SK-N-SH treated with all-trans-retinoic acid at 6 μM for 48 hours (cell line): ENCODE measurements at regions not wholly inside any gene's neighbourhood (a gene's known extent, or its start where the extent isn't known, plus 50 kb on each side); places are given as distances from the start of the nearest gene placed in this dataset.

Experiments
- ATAC-seq: fragments of 200-7000 bp; cut with Tn5 transposase; 3 replicates; pipeline ENCODE4 v1.9.1; 2020; ENCODE audit warnings: mild to moderate bottlenecking, moderate library complexity
- ARNTL ChIP-seq: fragments of 450-650 bp; formaldehyde crosslinking; IDR thresholded peaks from 2 replicates; pipeline ENCODE4 v1.5.0; 2020; ENCODE audit warnings: low read depth, mild to moderate bottlenecking, moderate library complexity, borderline replicate concordance
- BACH2 ChIP-seq: fragments of 250-450 bp; sonication (Bioruptor Pico); IDR thresholded peaks from 2 replicates; pipeline ENCODE4 v1.9.0; 2021; ENCODE audit warnings: mild to moderate bottlenecking, borderline replicate concordance
- CSDC2 ChIP-seq: fragments of 250-450 bp; sonication (Bioruptor Pico); IDR thresholded peaks from 2 replicates; pipeline ENCODE4 v1.5.0; 2020; ENCODE audit warnings: mild to moderate bottlenecking, moderate library complexity
- ESRRG ChIP-seq: fragments of 250-450 bp; sonication (Bioruptor Pico); IDR thresholded peaks from 2 replicates; pipeline ENCODE4 v1.6.1; 2021; ENCODE audit warnings: mild to moderate bottlenecking
- GLIS3 ChIP-seq: fragments of 250-450 bp; sonication (Bioruptor Pico); IDR thresholded peaks from 2 replicates; pipeline ENCODE4 v1.5.0; 2020; ENCODE audit warnings: mild to moderate bottlenecking, moderate library complexity
- ISL1 ChIP-seq: fragments of 250-450 bp; sonication (Bioruptor Pico); IDR thresholded peaks from 2 replicates; pipeline ENCODE4 v2.1.2; 2022; ENCODE audit warnings: mild to moderate bottlenecking, moderate library complexity
- OSR1 ChIP-seq: fragments of 250-450 bp; sonication (Bioruptor Pico); IDR thresholded peaks from 2 replicates; pipeline ENCODE4 v1.8.0; 2022; ENCODE audit warnings: moderate library complexity, mild to moderate bottlenecking, inconsistent platforms
- PPARA ChIP-seq: fragments of 250-450 bp; sonication (Bioruptor Pico); IDR thresholded peaks from 2 replicates; pipeline ENCODE4 v1.5.0; 2020; ENCODE audit warnings: mild to moderate bottlenecking, borderline replicate concordance
- RARB ChIP-seq: fragments of 250-450 bp; sonication (Bioruptor Pico); IDR thresholded peaks from 2 replicates; pipeline ENCODE4 v1.8.0; 2021; ENCODE audit warnings: mild to moderate bottlenecking, moderate library complexity
- SNAI2 ChIP-seq: fragments of 250-450 bp; sonication (Bioruptor Pico); IDR thresholded peaks from 2 replicates; pipeline ENCODE4 v1.5.0; 2020; ENCODE audit warnings: mild to moderate bottlenecking, moderate library complexity
- TCF4 ChIP-seq: fragments of 250-450 bp; sonication (Bioruptor Pico); IDR thresholded peaks from 2 replicates; pipeline ENCODE4 v1.8.0; 2021; ENCODE audit warnings: mild to moderate bottlenecking, moderate library complexity, borderline replicate concordance
- TOX ChIP-seq: fragments of 250-450 bp; sonication (Bioruptor Pico); IDR thresholded peaks from 2 replicates; pipeline ENCODE4 v1.8.0; 2021; ENCODE audit warnings: mild to moderate bottlenecking, moderate library complexity, borderline replicate concordance
- ZC3H10 ChIP-seq: fragments of 250-450 bp; sonication (Bioruptor Pico); IDR thresholded peaks from 2 replicates; pipeline ENCODE4 v1.5.1; 2021; ENCODE audit warnings: mild to moderate bottlenecking, moderate library complexity
- ZFP3 ChIP-seq: fragments of 250-450 bp; sonication (Bioruptor Pico); IDR thresholded peaks from 2 replicates; pipeline ENCODE4 v1.5.0; 2020; ENCODE audit warnings: mild to moderate bottlenecking, moderate library complexity
- ZFP30 ChIP-seq: fragments of 450-650 bp; formaldehyde crosslinking; IDR thresholded peaks from 2 replicates; pipeline ENCODE4 v1.5.0; 2022; ENCODE audit warnings: mild to moderate bottlenecking, moderate library complexity
- ZNF565 ChIP-seq: fragments of 450-650 bp; formaldehyde crosslinking; conservative IDR thresholded peaks from 2 replicates; pipeline ENCODE4 v1.5.0; 2020; ENCODE audit warnings: low read depth, mild to moderate bottlenecking, moderate library complexity
- ZNF70 ChIP-seq: fragments of 450-650 bp; formaldehyde crosslinking; IDR thresholded peaks from 2 replicates; pipeline ENCODE4 v1.5.0; 2020; ENCODE audit warnings: mild to moderate bottlenecking, moderate library complexity
- ZNF8 ChIP-seq: fragments of 450-650 bp; formaldehyde crosslinking; IDR thresholded peaks from 2 replicates; pipeline ENCODE4 v1.5.0; 2020; ENCODE audit warnings: mild to moderate bottlenecking, moderate library complexity
- TF ChIP-seq, protein P1 (sequence below): fragments of 250-450 bp; sonication (Bioruptor Pico); IDR thresholded peaks from 2 replicates; pipeline ENCODE4 v1.5.1; 2021; ENCODE audit warnings: mild to moderate bottlenecking, moderate library complexity
- TF ChIP-seq, protein P2 (sequence below): fragments of 250-450 bp; sonication (Bioruptor Pico); IDR thresholded peaks from 2 replicates; pipeline ENCODE4 v1.5.1; 2020; ENCODE audit warnings: low read depth, mild to moderate bottlenecking, moderate library complexity
- TF ChIP-seq, protein P3 (sequence below): fragments of 250-450 bp; sonication (Bioruptor Pico); IDR thresholded peaks from 2 replicates; pipeline ENCODE4 v1.8.0; 2021; ENCODE audit warnings: low read depth, mild to moderate bottlenecking, moderate library complexity, borderline replicate concordance
- TF ChIP-seq, protein P4 (sequence below): fragments of 250-450 bp; sonication (Bioruptor Pico); IDR thresholded peaks from 2 replicates; pipeline ENCODE4 v1.8.0; 2020; ENCODE audit warnings: mild to moderate bottlenecking, moderate library complexity, borderline replicate concordance
- TF ChIP-seq, protein P5 (sequence below): fragments of 250-450 bp; sonication (Bioruptor Pico); IDR thresholded peaks from 2 replicates; pipeline ENCODE4 v1.5.0; 2020; ENCODE audit warnings: mild to moderate bottlenecking, moderate library complexity

DNA sequence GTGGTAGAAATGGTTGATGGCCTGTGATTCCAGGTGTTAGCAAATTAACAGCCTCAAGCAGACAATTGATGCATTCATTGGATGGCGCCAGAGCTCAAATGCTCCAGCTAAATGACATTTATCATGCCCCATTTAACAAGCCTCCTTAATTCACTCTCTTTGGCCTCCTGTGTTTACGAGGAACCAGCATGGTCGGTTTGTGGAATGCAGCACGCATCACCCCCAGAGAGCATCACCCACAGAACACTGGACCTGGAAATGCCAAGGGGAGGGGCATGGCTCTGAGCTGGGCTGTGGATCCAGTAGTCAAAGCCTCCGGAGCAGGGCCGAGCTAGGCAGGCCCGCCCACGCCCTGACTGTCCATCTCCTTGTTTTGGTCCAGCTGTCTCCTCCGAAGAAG is 434.0 kb downstream of the GADD45G start:
- TF ChIP-seq ZNF8 (no peak), ZNF565 (CRISPR knock-in tag) (no peak), ARNTL (CRISPR knock-in tag) (no peak), ZNF70 (CRISPR knock-in tag) (no peak), ZC3H10 (CRISPR knock-in tag) (no peak), ESRRG (CRISPR knock-in tag) (no peak), ZFP3 (no peak), GLIS3 (no peak), TOX (CRISPR knock-in tag) (no peak), PPARA (no peak), SNAI2 (CRISPR knock-in tag) (no peak), CSDC2 (CRISPR knock-in tag) (no peak), OSR1 (no peak), ZFP30 (no peak)
- TF ChIP-seq, protein P1, sequence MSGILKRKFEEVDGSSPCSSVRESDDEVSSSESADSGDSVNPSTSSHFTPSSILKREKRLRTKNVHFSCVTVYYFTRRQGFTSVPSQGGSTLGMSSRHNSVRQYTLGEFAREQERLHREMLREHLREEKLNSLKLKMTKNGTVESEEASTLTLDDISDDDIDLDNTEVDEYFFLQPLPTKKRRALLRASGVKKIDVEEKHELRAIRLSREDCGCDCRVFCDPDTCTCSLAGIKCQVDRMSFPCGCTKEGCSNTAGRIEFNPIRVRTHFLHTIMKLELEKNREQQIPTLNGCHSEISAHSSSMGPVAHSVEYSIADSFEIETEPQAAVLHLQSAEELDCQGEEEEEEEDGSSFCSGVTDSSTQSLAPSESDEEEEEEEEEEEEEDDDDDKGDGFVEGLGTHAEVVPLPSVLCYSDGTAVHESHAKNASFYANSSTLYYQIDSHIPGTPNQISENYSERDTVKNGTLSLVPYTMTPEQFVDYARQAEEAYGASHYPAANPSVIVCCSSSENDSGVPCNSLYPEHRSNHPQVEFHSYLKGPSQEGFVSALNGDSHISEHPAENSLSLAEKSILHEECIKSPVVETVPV (CRISPR knock-in tag), result no peak
- TF ChIP-seq, protein P2, sequence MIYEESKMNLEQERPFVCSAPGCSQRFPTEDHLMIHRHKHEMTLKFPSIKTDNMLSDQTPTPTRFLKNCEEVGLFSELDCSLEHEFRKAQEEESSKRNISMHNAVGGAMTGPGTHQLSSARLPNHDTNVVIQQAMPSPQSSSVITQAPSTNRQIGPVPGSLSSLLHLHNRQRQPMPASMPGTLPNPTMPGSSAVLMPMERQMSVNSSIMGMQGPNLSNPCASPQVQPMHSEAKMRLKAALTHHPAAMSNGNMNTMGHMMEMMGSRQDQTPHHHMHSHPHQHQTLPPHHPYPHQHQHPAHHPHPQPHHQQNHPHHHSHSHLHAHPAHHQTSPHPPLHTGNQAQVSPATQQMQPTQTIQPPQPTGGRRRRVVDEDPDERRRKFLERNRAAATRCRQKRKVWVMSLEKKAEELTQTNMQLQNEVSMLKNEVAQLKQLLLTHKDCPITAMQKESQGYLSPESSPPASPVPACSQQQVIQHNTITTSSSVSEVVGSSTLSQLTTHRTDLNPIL (CRISPR knock-in tag), result no peak
- TF ChIP-seq, protein P3, sequence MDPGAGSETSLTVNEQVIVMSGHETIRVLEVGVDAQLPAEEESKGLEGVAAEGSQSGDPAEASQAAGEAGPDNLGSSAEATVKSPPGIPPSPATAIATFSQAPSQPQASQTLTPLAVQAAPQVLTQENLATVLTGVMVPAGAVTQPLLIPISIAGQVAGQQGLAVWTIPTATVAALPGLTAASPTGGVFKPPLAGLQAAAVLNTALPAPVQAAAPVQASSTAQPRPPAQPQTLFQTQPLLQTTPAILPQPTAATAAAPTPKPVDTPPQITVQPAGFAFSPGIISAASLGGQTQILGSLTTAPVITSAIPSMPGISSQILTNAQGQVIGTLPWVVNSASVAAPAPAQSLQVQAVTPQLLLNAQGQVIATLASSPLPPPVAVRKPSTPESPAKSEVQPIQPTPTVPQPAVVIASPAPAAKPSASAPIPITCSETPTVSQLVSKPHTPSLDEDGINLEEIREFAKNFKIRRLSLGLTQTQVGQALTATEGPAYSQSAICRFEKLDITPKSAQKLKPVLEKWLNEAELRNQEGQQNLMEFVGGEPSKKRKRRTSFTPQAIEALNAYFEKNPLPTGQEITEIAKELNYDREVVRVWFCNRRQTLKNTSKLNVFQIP (CRISPR knock-in tag), result no peak
- TF ChIP-seq, protein P4, sequence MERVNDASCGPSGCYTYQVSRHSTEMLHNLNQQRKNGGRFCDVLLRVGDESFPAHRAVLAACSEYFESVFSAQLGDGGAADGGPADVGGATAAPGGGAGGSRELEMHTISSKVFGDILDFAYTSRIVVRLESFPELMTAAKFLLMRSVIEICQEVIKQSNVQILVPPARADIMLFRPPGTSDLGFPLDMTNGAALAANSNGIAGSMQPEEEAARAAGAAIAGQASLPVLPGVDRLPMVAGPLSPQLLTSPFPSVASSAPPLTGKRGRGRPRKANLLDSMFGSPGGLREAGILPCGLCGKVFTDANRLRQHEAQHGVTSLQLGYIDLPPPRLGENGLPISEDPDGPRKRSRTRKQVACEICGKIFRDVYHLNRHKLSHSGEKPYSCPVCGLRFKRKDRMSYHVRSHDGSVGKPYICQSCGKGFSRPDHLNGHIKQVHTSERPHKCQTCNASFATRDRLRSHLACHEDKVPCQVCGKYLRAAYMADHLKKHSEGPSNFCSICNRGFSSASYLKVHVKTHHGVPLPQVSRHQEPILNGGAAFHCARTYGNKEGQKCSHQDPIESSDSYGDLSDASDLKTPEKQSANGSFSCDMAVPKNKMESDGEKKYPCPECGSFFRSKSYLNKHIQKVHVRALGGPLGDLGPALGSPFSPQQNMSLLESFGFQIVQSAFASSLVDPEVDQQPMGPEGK (CRISPR knock-in tag), result no peak
- ATAC-seq, result no peak

DNA sequence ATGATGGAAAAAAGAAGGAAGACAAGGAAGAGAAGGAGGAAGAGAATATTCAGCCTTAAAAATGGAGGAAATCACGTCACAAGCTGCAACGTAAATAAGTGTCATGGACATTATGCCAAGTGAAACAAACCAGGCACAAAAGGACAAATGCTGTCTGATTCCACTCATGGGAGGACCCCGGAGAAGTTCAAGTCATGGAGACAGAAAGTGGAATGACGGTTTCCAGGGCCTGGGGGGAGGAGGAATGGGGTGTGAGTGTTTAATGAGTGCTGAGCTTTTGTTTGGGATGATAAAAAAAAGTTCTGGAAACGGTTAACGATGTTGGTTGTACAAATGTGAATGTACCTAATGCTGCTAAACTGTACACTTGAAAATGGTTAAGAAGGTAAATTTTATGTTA is 439.5 kb downstream of the GADD45G start:
- no peak for ATAC-seq
- TF ChIP-seq RARB (CRISPR knock-in tag) (no peak), OSR1 (no peak), ISL1 (CRISPR knock-in tag) (no peak), ARNTL (CRISPR knock-in tag) (no peak), TOX (CRISPR knock-in tag) (no peak), BACH2 (CRISPR knock-in tag) (no peak), TCF4 (CRISPR knock-in tag) (no peak), CSDC2 (CRISPR knock-in tag) (no peak), ESRRG (CRISPR knock-in tag) (no peak), ZNF565 (CRISPR knock-in tag) (no peak), ZFP30 (no peak), ZFP3 (no peak), SNAI2 (CRISPR knock-in tag) (no peak)
- TF ChIP-seq, protein P3 (CRISPR knock-in tag), result no peak
- TF ChIP-seq, protein P1 (CRISPR knock-in tag), result no peak
- TF ChIP-seq, protein P5, sequence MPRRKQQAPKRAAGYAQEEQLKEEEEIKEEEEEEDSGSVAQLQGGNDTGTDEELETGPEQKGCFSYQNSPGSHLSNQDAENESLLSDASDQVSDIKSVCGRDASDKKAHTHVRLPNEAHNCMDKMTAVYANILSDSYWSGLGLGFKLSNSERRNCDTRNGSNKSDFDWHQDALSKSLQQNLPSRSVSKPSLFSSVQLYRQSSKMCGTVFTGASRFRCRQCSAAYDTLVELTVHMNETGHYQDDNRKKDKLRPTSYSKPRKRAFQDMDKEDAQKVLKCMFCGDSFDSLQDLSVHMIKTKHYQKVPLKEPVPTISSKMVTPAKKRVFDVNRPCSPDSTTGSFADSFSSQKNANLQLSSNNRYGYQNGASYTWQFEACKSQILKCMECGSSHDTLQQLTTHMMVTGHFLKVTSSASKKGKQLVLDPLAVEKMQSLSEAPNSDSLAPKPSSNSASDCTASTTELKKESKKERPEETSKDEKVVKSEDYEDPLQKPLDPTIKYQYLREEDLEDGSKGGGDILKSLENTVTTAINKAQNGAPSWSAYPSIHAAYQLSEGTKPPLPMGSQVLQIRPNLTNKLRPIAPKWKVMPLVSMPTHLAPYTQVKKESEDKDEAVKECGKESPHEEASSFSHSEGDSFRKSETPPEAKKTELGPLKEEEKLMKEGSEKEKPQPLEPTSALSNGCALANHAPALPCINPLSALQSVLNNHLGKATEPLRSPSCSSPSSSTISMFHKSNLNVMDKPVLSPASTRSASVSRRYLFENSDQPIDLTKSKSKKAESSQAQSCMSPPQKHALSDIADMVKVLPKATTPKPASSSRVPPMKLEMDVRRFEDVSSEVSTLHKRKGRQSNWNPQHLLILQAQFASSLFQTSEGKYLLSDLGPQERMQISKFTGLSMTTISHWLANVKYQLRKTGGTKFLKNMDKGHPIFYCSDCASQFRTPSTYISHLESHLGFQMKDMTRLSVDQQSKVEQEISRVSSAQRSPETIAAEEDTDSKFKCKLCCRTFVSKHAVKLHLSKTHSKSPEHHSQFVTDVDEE (CRISPR knock-in tag), result no peak
